GM12873 (cell line): ENCODE measurements at regions not wholly inside any gene's neighbourhood (a gene's known extent, or its start where the extent isn't known, plus 50 kb on each side); places are given as distances from the start of the nearest gene placed in this dataset.

ENCODE experiments used
- CTCF ChIP-seq: IDR thresholded peaks from 2 replicates; pipeline ENCODE4 v1.5.1; 2012; ENCODE audit warnings: low read depth, mild to moderate bottlenecking, moderate library complexity, low read length, control low read depth; ENCODE audit not compliant: insufficient read depth; ENCODE audit errors: missing control alignments

- peak; percentile 81 for TF ChIP-seq CTCF
Observed at GRCh38 chrX:69222103-69223090, 57.1 kb upstream of the PJA1 start.

GRCh38 chrX:69221239-69222102 lies 56.2 kb upstream of the PJA1 start:
- TF ChIP-seq CTCF: no peak

GRCh38 chrX:69218407-69218997 lies 53.2 kb upstream of the PJA1 start:
- no peak for TF ChIP-seq CTCF

- TF ChIP-seq CTCF: no peak
Observed at GRCh38 chrX:69216911-69217310, 51.7 kb upstream of the PJA1 start.

GRCh38 chrX:69216446-69216845 lies 51.2 kb upstream of the PJA1 start:
- TF ChIP-seq CTCF: no peak

- no peak for TF ChIP-seq CTCF
Observed at GRCh38 chrX:69215161-69215875, 50.1 kb upstream of the PJA1 start.
